GM23338 (cell line): ENCODE measurements at regions not wholly inside any gene's neighbourhood (a gene's known extent, or its start where the extent isn't known, plus 50 kb on each side); places are given as distances from the start of the nearest gene placed in this dataset.
"Not testable (repeated sequence)": the region's sequence is repeated elsewhere in the genome, so short reads cannot be mapped to it uniquely, and the experiment has no call there.

Experiments
- ATAC-seq: fragments of 200-7000 bp; cut with Tn5 transposase; 3 replicates; pipeline ENCODE4 v1.9.1; 2020
- DNase-seq: peaks from one replicate; pipeline ENCODE4 v3.0.0-alpha.2; 2015; ENCODE audit warnings: low spot score
- H2AFZ ChIP-seq: fragments of 200-600 bp; sonication (generic); 2 replicates; pipeline ENCODE4 v1.8.0; 2016; ENCODE audit warnings: antibody characterized with exemption, mild to moderate bottlenecking, moderate library complexity
- H3F3A ChIP-seq: fragments of 200-600 bp; sonication (generic); replicated peaks from 2 replicates; pipeline ENCODE4 v1.8.0; 2017; ENCODE audit warnings: antibody characterized with exemption, mixed run types, low read depth
- H3K27ac ChIP-seq: fragments of 200-600 bp; sonication (generic); 2 replicates; pipeline ENCODE4 v1.6.1; 2016; ENCODE audit warnings: low read depth
- H3K27me3 ChIP-seq: fragments of 200-600 bp; sonication (generic); 2 replicates; pipeline ENCODE4 v1.8.0; 2016; ENCODE audit warnings: mild to moderate bottlenecking, mixed run types, moderate library complexity; ENCODE audit not compliant: insufficient read depth
- H3K36me3 ChIP-seq: fragments of 200-600 bp; sonication (generic); 2 replicates; pipeline ENCODE4 v1.8.0; 2016; ENCODE audit warnings: mild to moderate bottlenecking; ENCODE audit not compliant: insufficient read depth
- H3K4me1 ChIP-seq: fragments of 200-600 bp; sonication (generic); 2 replicates; pipeline ENCODE4 v1.8.0; 2016; ENCODE audit warnings: mild to moderate bottlenecking, moderate library complexity; ENCODE audit not compliant: insufficient read depth
- H3K4me2 ChIP-seq: fragments of 200-600 bp; sonication (generic); 2 replicates; pipeline ENCODE4 v1.7.1; 2017; ENCODE audit warnings: mixed run types
- H3K4me3 ChIP-seq: fragments of 200-600 bp; sonication (generic); 2 replicates; pipeline ENCODE4 v1.6.1; 2016; ENCODE audit warnings: mixed run types
- H3K79me2 ChIP-seq: fragments of 200-600 bp; sonication (generic); replicated peaks from 2 replicates; pipeline ENCODE4 v1.8.0; 2017; ENCODE audit warnings: mild to moderate bottlenecking; ENCODE audit not compliant: insufficient read depth
- H3K9me2 ChIP-seq: fragments of 200-600 bp; sonication (generic); 2 replicates; pipeline ENCODE4 v1.8.0; 2017; ENCODE audit not compliant: insufficient read depth
- H4K20me1 ChIP-seq: fragments of 200-600 bp; sonication (generic); replicated peaks from 2 replicates; pipeline ENCODE4 v1.8.0; 2017; ENCODE audit warnings: mild to moderate bottlenecking; ENCODE audit not compliant: insufficient read depth
- H3K27ac Mint-ChIP-seq: 2 replicates; pipeline ENCODE4 v1.8.0; 2020; ENCODE audit warnings: inconsistent platforms, mild to moderate bottlenecking, moderate library complexity, mixed read lengths
- H3K27me3 Mint-ChIP-seq: 3 replicates; pipeline ENCODE4 v1.8.0; 2022; ENCODE audit warnings: low read depth, mild to moderate bottlenecking, moderate library complexity, mixed read lengths, inconsistent platforms; ENCODE audit not compliant: insufficient read depth, poor library complexity
- H3K36me3 Mint-ChIP-seq: 3 replicates; pipeline ENCODE4 v1.8.0; 2021; ENCODE audit warnings: low read depth, mild to moderate bottlenecking, inconsistent platforms, moderate library complexity, mixed read lengths
- H3K4me1 Mint-ChIP-seq: 3 replicates; pipeline ENCODE4 v1.8.0; 2020; ENCODE audit warnings: mild to moderate bottlenecking, inconsistent platforms, mixed read lengths
- H3K4me3 Mint-ChIP-seq: 3 replicates; pipeline ENCODE4 v1.8.0; 2021; ENCODE audit warnings: moderate library complexity, mild to moderate bottlenecking, inconsistent platforms, mixed read lengths
- H3K9me3 Mint-ChIP-seq: 3 replicates; pipeline ENCODE4 v1.8.0; 2020; ENCODE audit warnings: moderate library complexity, mild to moderate bottlenecking, inconsistent platforms, mixed read lengths
- CREB1 ChIP-seq: fragments of 250-450 bp; sonication (Bioruptor Pico); IDR thresholded peaks from 2 replicates; pipeline ENCODE4 v1.5.0; 2020; ENCODE audit warnings: low read depth, mild to moderate bottlenecking, moderate library complexity
- JUNB ChIP-seq: IDR thresholded peaks from one replicate; pipeline ENCODE4 v1.6.1; 2016; ENCODE audit warnings: antibody characterized with exemption; ENCODE audit not compliant: unreplicated experiment
- NANOG ChIP-seq: IDR thresholded peaks from 2 replicates; pipeline ENCODE4 v1.6.1; 2016; ENCODE audit warnings: antibody characterized with exemption, borderline replicate concordance
- POLR2AphosphoS5 ChIP-seq: IDR thresholded peaks from 2 replicates; pipeline ENCODE4 v1.6.1; 2016; ENCODE audit warnings: antibody characterized with exemption, low read depth
- REST ChIP-seq: IDR thresholded peaks from one replicate; pipeline ENCODE4 v1.6.1; 2018; ENCODE audit warnings: antibody characterized with exemption; ENCODE audit not compliant: unreplicated experiment
- STAT1 ChIP-seq: IDR thresholded peaks from one replicate; pipeline ENCODE4 v1.6.1; 2016; ENCODE audit warnings: antibody characterized with exemption; ENCODE audit not compliant: unreplicated experiment
- ZNF114 ChIP-seq: fragments of 250-450 bp; sonication (Bioruptor Pico); IDR thresholded peaks from 2 replicates; pipeline ENCODE4 v1.5.0; 2020; ENCODE audit warnings: mild to moderate bottlenecking, moderate library complexity
- ZNF331 ChIP-seq: fragments of 250-450 bp; sonication (Bioruptor Pico); IDR thresholded peaks from 2 replicates; pipeline ENCODE4 v1.5.0; 2020; ENCODE audit warnings: low read depth, mild to moderate bottlenecking, moderate library complexity
- TF ChIP-seq, protein P1 (sequence below): fragments of 250-450 bp; sonication (Bioruptor Pico); IDR thresholded peaks from 2 replicates; pipeline ENCODE4 v1.5.0; 2020; ENCODE audit warnings: mild to moderate bottlenecking, moderate library complexity
- TF ChIP-seq, protein P2 (sequence below): IDR thresholded peaks from 2 replicates; pipeline ENCODE4 v1.6.1; 2016; ENCODE audit warnings: antibody characterized with exemption
- TF ChIP-seq, protein P3 (sequence below), 2 experiments: fragments of 200-600 bp in 1 of 2; sonication (generic) in 1 of 2; conservative IDR thresholded peaks; 2 replicates each; pipeline versions ENCODE4 v1.5.1 to v1.6.1; 2016 to 2017; ENCODE audit warnings: antibody characterized with exemption in 2 of 2, low read depth in 2 of 2, mild to moderate bottlenecking in 2 of 2, moderate library complexity in 1 of 2

DNA sequence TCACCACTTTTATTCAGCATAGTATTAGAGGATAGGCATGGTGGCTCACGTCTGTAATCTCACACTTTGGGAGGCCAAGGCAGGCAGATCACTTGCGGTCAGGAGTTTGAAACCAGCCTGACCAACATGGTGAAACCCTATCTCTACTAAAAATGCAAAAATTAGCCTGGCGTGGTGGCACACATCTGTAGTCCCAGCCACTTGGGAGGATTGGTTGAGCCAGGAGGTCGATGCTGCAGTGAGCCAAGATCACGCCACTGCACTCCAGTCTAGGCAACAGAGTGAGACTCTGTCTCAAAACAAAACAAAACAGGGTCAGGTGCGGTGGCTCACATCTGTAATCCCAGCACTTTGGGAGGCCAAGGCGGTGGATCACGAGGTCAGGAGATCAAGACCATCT is 190.3 kb upstream of the SFSWAP start:
- H3K4me2 ChIP-seq, H2AFZ ChIP-seq, H3K36me3 Mint-ChIP-seq, H3K36me3 ChIP-seq, H3F3A ChIP-seq, H3K9me2 ChIP-seq, H3K27me3 ChIP-seq, DNase-seq, ATAC-seq, H3K9me3 Mint-ChIP-seq, H3K4me3 Mint-ChIP-seq, H3K27ac Mint-ChIP-seq, H3K4me1 Mint-ChIP-seq, H3K79me2 ChIP-seq, H4K20me1 ChIP-seq, H3K4me3 ChIP-seq, H3K4me1 ChIP-seq, H3K27ac ChIP-seq, H3K27me3 Mint-ChIP-seq: not testable (repeated sequence)

- H3K36me3 ChIP-seq = no peaks in the 10 kb centered on the region
- H3K4me3 Mint-ChIP-seq = no peak overlapping the region
- no peaks in the 10 kb centered on the region for H3K27me3 ChIP-seq
- H3F3A ChIP-seq = no peaks in the 10 kb centered on the region
- H3K79me2 ChIP-seq = no peaks in the 10 kb centered on the region
- DNase-seq (no peak), ATAC-seq (no peak)
- no peaks in the 10 kb centered on the region for H3K27me3 Mint-ChIP-seq
- no peak overlapping the region for H3K27ac Mint-ChIP-seq
- H3K4me3 ChIP-seq = no peak overlapping the region
- H3K4me2 ChIP-seq = no peak overlapping the region
- no peaks in the 10 kb centered on the region for H4K20me1 ChIP-seq
- H3K9me2 ChIP-seq = peaks cover 5% of the 10 kb centered on the region; the same call in 1 of the 2 replicates
- no peak overlapping the region for H2AFZ ChIP-seq
- H3K4me1 Mint-ChIP-seq = no peaks in the 10 kb centered on the region; the same call in 2 of the 3 replicates
- H3K4me1 ChIP-seq = no peaks in the 10 kb centered on the region
- no peaks in the 10 kb centered on the region for H3K36me3 Mint-ChIP-seq
- peaks cover 6% of the 10 kb centered on the region for H3K9me3 Mint-ChIP-seq
- H3K27ac ChIP-seq = no peak overlapping the region
- TF ChIP-seq STAT1 (no peak), POLR2AphosphoS5 (no peak), REST (no peak), CREB1 (no peak), JUNB (no peak), ZNF114 (CRISPR knock-in tag) (no peak), NANOG (no peak), ZNF331 (CRISPR knock-in tag) (no peak)
- TF ChIP-seq, protein P1, sequence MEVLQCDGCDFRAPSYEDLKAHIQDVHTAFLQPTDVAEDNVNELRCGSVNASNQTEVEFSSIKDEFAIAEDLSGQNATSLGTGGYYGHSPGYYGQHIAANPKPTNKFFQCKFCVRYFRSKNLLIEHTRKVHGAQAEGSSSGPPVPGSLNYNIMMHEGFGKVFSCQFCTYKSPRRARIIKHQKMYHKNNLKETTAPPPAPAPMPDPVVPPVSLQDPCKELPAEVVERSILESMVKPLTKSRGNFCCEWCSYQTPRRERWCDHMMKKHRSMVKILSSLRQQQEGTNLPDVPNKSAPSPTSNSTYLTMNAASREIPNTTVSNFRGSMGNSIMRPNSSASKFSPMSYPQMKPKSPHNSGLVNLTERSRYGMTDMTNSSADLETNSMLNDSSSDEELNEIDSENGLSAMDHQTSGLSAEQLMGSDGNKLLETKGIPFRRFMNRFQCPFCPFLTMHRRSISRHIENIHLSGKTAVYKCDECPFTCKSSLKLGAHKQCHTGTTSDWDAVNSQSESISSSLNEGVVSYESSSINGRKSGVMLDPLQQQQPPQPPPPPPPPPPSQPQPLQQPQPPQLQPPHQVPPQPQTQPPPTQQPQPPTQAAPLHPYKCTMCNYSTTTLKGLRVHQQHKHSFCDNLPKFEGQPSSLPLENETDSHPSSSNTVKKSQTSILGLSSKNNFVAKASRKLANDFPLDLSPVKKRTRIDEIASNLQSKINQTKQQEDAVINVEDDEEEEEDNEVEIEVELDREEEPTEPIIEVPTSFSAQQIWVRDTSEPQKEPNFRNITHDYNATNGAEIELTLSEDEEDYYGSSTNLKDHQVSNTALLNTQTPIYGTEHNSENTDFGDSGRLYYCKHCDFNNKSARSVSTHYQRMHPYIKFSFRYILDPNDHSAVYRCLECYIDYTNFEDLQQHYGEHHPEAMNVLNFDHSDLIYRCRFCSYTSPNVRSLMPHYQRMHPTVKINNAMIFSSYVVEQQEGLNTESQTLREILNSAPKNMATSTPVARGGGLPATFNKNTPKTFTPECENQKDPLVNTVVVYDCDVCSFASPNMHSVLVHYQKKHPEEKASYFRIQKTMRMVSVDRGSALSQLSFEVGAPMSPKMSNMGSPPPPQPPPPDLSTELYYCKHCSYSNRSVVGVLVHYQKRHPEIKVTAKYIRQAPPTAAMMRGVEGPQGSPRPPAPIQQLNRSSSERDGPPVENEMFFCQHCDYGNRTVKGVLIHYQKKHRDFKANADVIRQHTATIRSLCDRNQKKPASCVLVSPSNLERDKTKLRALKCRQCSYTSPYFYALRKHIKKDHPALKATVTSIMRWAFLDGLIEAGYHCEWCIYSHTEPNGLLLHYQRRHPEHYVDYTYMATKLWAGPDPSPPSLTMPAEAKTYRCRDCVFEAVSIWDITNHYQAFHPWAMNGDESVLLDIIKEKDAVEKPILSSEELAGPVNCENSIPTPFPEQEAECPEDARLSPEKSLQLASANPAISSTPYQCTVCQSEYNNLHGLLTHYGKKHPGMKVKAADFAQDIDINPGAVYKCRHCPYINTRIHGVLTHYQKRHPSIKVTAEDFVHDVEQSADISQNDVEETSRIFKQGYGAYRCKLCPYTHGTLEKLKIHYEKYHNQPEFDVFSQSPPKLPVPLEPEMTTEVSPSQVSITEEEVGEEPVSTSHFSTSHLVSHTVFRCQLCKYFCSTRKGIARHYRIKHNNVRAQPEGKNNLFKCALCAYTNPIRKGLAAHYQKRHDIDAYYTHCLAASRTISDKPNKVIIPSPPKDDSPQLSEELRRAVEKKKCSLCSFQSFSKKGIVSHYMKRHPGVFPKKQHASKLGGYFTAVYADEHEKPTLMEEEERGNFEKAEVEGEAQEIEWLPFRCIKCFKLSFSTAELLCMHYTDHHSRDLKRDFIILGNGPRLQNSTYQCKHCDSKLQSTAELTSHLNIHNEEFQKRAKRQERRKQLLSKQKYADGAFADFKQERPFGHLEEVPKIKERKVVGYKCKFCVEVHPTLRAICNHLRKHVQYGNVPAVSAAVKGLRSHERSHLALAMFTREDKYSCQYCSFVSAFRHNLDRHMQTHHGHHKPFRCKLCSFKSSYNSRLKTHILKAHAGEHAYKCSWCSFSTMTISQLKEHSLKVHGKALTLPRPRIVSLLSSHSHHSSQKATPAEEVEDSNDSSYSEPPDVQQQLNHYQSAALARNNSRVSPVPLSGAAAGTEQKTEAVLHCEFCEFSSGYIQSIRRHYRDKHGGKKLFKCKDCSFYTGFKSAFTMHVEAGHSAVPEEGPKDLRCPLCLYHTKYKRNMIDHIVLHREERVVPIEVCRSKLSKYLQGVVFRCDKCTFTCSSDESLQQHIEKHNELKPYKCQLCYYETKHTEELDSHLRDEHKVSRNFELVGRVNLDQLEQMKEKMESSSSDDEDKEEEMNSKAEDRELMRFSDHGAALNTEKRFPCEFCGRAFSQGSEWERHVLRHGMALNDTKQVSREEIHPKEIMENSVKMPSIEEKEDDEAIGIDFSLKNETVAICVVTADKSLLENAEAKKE (CRISPR knock-in tag) = no peak
- TF ChIP-seq, protein P2, sequence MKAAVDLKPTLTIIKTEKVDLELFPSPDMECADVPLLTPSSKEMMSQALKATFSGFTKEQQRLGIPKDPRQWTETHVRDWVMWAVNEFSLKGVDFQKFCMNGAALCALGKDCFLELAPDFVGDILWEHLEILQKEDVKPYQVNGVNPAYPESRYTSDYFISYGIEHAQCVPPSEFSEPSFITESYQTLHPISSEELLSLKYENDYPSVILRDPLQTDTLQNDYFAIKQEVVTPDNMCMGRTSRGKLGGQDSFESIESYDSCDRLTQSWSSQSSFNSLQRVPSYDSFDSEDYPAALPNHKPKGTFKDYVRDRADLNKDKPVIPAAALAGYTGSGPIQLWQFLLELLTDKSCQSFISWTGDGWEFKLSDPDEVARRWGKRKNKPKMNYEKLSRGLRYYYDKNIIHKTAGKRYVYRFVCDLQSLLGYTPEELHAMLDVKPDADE = no peak
- TF ChIP-seq, protein P3, sequence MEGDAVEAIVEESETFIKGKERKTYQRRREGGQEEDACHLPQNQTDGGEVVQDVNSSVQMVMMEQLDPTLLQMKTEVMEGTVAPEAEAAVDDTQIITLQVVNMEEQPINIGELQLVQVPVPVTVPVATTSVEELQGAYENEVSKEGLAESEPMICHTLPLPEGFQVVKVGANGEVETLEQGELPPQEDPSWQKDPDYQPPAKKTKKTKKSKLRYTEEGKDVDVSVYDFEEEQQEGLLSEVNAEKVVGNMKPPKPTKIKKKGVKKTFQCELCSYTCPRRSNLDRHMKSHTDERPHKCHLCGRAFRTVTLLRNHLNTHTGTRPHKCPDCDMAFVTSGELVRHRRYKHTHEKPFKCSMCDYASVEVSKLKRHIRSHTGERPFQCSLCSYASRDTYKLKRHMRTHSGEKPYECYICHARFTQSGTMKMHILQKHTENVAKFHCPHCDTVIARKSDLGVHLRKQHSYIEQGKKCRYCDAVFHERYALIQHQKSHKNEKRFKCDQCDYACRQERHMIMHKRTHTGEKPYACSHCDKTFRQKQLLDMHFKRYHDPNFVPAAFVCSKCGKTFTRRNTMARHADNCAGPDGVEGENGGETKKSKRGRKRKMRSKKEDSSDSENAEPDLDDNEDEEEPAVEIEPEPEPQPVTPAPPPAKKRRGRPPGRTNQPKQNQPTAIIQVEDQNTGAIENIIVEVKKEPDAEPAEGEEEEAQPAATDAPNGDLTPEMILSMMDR (conservative IDR thresholded peaks at IDR 0.05; ENCODE audit: low read depth in 2 of 2) = no peak
These were observed 189.6 kb upstream of the SFSWAP start for GRCh38 chr12:131521326-131521725.
